ENCODE measurements at regions not wholly inside any gene's neighbourhood (a gene's known extent, or its start where the extent isn't known, plus 50 kb on each side); places are given as distances from the start of the nearest gene placed in this dataset.

DNA sequence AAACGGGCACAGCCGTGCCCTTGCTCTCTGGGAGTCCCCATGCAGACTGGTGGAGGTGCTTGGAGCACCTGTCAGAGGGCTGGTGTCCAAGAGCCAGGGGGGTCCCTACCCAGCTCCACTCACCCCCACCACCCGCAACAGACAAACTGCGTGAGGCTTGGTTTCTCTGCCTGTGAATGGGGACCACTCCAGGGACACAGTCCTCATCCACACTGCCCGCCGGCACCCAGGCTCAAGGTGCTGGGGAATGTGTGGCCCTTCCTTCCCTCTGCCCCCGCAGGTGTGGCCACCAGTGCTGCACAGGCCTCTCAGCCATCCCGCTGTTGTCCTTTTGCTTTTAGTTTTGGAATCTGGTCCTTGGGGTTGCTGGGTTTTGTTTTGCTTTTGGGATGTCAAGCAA, 136.5 kb upstream of the ZNF236 start:
- DNase-seq (ENCODE audit: low read depth): no peak

DNA sequence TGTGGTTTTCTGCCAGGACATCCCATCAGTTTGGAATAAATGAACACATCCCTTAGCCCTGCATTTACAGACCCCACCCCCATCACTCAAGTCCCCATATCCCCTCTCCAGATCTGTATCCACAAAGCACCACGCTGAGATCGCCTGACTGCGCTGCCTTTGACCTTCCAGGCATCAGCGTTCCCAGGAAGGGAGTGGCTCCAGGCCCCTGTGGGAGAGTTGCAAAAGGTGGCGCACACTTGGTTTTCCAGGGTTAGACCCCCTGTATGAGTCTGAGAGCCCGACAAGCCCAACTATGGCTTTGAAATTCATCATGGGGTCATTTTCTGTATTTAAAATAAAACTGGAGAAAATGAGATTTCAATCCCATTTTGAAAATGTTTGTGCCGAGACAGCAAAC, 137.0 kb upstream of the ZNF236 start:
- DNase-seq (ENCODE audit: low read depth): no peak

DNA sequence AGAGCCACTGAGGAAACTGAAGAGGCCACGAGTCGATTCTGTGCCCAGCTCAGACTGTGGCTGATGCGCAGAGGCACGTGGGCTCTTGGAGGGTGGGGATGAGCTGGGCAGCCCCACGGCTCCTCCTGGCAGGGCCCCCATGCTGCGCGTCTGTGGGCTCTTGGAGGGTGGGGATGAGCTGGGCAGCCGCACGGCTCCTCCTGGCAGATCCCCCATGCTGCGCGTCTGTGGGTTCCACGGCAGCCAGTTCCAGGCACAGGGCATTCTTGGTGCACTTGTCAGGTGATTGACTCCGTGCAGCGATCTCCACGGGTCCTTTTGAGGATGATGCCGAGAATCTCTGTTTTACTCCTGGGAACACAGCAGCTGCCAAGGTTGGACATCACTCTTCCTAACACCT, 138.1 kb upstream of the ZNF236 start:
- no peak for DNase-seq (ENCODE audit: low read depth)

DNA sequence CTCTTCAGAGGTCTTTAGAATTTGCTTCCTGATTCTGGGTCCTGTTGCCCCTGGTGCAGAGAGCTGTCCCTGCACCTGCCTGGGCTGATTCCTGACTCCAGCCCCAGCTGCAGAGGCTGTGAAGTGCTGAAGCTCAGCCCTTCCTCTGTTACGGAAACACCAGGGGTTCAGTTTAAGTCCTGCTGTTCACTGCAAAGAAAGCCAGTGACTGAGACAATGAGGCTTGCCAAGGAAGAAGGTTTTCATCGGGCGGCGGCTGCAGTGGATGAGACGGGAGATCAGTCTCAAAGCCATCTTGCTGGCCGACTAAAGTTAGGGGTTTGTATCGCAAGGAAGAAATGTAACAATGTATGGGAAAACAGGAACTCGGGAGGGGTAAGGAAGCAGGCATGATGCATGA, 142.4 kb upstream of the ZNF236 start:
- no peak for DNase-seq (ENCODE audit: low read depth)

DNA sequence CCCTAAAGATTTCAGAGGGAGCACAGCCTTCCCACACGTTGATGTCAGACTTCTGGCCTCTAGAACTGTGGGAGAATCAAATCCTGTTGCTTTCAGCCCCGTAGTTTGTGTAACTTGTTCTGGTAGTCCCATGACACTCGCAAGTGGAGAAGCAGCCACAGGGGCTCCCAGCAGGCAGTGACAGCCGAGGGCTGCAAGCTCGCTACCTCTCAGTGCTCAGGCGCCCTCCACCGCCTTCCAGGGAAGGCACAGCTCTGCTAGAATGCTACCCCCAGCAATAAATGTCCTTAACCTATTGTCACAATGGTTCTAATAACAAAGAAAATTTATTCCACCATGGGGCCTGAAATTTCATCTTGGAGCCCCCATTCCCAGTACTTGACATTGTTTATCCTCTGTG, 143.1 kb upstream of the ZNF236 start:
- DNase-seq (ENCODE audit: low read depth): no peak

DNA sequence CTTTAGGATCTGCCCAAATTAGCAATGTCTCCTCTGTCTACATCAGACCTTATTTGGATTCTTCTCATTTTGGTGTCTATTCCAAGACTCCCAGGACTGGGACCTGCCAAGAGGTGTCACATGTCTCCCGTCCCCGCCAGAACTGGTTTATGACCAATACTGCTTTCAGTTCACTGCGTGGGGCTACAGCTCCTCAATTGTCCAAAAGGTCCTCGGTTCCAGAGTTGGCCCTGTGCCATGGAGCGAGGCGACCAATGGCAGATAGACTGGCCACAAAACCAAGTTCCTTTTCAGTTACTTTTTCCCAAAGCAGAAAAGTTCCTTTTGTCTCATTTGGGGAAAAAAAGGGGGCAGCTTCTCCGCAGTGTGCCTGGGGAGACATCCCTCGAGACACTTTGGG, 144.1 kb upstream of the ZNF236 start:
- no peak for DNase-seq (ENCODE audit: low read depth)

DNA sequence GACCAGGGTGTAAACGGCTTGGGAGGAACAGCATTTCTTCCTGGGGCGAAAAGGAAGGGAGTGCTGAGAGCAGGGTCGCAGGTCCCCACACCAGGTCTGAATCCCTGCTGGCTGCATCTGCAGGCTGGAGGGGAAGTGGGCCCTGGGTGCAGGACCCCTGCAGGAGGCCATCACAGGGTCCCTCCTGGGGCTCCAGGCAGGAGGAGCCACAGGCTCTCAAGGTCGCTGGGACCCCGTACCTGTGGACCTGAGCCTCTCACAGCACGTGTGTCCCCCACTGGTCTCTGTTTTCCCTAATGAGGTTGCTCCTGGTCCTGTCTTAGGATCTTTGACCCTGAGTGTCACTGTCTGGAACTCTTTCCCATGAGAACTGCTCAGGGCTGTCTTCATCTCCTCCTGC, 147.8 kb upstream of the ZNF236 start:
- no peak for DNase-seq (ENCODE audit: low read depth)

DNA sequence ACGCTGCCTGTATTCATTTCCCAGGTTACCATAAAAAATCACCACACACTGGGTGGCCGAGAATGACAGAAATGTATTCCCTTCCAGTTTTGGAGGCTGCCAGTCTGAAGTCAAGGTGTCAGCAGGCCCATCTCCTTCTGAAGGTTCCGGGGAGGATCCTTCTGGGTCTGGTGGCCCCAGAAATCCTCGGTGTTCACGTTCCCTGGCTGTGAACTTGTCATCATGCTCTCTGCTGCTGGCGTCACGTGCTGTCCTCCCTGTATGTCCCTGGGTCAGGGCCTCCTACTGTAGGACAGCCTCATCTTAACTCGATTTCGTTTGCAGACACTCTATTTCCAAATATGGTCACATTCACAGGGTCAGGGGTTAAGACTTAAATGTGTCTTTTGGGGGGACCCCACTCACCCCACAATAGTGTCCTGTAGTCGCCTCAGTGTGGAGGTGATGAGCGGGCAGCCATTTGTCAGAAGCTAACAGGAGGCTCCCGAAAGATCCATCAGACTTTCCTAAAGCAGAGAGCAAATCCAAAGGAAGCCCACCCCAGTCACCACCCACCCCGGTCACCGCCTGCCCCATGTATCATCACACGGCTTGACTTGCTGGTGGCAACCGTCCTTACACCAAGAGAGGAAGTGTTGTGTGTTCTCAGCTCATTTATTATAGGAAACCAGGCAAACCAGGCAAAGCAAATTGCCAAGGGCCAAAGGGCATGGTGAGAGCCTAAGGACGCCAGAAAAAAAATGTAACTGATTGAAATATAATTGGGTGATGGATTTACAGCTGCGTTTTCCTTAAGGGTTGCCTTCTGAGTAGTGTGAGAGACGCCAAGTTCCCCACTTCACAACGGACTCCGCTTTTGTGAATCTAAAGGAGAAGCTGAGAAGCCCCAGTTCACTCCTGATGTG, 148.8 kb upstream of the ZNF236 start:
- no peak for DNase-seq (ENCODE audit: low read depth)

DNA sequence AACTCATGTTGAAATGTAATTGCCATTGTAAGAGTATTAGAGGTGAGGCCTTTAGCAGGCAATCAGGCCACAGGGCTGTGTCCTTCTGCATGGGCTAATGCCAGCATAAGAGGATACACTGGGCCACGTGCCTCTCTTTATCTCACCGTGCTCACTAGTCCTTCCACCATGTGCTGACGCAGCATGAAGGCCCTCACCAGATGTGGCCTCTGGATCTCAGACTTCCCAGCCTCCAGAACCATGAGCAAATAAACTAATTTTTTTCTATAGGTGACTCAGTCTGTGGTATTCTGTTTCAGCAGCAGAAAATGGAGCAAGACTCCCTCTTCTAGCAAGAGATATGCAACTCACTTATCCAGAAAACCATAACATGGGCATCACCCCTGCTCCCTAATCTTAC, 149.7 kb upstream of the ZNF236 start:
- DNase-seq (ENCODE audit: low read depth): no peak

DNA sequence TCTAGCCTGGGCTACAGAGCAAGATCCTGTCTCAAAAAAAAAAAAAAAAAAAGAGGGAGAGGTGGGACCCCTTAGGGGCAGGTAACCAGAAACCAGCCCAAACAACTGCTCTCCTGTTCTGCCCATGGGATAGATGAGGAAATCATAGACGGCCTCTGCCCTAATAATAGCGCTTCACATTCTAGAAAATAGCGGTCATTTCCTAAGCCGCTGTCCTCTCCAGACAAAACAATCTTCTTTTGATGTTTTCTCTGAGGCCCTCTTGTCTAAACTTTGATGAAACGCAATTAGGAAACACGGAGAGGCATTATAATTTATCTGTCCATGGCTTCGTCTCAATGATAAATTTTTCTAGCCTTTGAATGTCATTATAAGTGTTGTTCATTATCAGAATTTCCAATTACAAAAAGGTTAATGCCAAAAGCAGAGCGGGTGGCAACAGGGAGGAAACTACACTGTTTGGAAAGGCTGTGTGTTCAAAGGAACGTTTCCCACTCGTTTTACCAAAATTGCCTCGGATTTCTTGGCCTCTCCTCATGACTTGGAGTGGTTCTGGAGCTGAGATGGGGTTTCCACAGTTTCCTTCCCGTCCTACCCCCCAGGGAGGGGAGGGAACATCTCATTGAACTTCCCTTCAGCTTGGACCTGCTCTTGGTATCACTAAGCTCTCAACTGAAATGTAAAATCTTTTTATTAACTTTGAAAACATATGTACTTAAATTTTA, 151.6 kb upstream of the ZNF236 start:
- no peak for DNase-seq (ENCODE audit: low read depth)

DNA sequence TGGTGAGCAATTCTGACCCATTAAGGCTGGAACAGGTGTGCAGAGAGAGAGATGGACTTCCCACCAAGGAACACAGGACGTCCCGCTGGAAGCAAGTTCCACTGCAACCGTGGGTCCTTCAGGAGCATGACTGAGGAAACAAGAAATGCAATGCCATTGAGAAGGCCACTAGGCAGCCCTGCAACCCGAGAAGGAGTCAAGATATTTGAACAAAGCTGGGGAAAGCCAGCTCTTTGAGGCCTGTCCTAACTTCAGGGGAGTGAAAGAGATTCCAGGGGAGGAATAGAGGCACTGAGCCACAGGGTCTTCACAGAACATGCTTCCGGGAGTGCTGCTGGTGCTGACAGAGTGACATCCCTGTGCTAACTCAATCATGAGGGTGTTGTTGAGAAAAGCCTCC, 153.8 kb upstream of the ZNF236 start:
- no peak for DNase-seq (ENCODE audit: low read depth)

DNA sequence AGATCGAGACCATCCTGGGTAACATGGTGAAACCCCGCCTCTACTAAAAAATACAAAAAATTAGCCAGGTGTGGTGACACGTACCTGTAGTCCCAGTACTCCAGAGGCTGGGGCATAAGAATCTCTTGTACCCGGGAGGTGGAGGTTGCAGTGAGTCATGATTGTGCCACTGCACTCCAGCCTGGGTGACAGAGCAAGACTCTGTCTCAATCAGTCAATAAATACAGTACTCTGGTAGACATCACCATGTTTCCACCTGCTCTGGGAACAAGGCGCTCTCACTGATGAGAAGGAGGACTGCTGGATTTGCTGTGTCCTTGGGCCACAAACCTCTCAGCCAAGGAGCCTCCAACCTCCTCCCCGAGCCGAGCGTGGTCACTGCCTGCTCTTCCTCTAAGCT, 154.2 kb upstream of the ZNF236 start:
- no peak for DNase-seq (ENCODE audit: low read depth)

DNA sequence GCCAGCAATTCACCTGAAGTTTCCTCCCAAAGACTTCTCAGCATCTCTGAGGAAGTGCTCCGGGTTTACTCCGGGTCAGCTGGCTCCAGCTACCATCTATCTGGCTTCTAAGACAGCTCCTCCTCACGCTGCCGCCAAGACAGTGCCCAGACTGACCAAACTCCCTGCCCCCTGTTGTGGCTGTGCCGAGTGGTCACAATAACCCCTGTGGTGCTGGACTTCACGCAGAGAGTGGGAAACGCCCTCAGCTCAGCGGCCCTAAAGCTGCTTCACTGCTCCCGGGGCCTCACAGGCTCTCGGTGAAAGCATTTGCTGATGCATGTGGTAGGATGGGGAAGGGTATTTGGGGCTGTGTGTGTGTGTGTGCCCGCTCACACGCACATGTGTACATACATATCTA, 154.8 kb upstream of the ZNF236 start:
- no peak for DNase-seq (ENCODE audit: low read depth)

DNA sequence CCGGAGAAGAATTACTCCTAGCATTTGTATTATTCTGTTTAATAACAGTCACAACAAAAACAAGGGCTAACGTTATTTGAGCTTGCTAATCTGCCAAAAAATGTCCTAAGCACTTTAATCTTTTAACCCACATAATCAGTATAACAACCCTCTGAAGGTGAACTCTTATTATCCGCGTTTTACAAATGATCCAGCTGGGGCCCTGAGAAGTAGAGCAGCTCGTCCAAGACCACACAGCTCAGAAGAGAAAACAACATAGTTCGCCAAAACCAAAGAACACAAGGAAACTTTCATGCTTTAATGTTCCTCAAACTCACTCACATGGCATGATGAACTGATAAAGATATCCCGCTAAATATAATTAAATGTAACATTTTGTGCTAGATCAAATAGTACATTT, 159.7 kb upstream of the ZNF236 start:
- no peak for DNase-seq (ENCODE audit: low read depth)

DNA sequence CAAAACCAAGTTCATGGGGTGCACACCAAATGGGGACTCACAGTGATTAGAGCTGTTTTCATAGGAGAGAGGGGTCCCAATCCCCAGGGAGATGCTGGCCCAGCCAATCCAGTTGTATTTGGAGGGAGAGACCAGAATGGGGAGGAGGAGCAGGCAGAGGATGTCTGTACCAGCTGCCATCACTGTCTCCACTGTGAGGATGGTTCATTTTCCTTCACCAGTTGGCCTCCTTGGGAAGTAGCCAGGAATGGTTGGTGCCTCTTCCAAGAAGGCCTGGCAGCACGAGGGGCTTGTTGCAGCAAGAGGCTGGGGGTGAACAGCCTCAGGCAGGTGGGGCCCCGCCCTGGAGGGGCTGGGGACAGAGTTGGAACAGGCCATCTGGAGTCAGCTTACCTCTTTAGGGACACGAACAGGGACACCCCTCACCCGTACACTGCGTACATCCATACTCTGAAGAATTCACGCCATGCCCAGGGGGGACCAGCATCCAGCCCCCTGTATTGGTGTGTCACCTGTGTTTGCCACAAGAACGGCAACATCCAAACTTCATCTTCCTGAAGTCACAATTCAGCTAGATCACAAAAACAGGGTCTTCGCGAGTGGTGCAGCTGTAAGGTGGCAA, 161.7 kb upstream of the ZNF236 start:
- no peak for DNase-seq (ENCODE audit: low read depth)

DNA sequence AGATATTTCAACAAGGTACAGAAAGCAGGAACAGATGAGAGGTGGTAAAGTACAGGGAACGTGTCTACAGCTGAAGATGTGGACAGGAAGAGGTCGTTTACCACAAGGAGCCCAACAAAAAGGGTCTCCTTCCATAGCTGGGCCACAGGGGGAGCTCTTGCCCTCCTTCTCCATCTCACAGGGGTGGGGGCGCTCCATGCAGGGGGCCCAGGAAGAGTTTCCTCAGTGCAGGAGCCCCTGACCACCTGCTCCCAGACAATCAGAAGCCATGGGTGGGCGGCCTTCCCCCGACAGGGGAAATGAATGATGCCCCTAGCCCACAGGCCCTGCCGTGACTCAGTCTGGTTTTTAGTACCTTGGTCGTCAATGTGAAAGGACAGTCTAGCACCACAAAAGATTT, 163.6 kb upstream of the ZNF516 start:
- no peak for DNase-seq (ENCODE audit: low read depth)

DNA sequence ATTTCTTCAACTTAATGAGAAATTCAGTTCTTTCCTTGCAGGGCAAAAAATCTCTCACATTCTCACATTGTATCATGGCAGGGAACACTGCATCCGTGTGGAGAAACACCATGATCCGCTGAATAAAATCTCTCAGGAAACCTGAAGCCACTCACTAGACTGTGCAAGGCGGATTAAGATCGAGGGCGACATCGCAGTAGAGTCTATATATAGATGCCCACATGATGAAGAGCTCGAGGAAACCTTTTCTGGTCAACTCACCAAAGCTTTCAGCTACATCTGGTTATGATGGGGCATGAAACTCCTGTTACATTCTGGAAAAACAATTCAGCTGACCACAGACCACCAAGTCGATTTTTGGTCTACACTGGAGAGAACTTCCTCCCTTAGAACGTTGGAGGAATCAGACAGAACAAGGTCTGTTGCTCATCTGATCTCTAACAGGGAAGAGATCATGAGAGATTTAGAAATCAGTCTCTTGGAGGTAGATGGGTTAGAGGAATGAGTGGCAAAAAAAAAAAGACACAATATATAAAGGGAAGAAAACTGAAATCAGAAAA, 162.9 kb upstream of the ZNF516 start:
- no peak for DNase-seq (ENCODE audit: low read depth)

DNA sequence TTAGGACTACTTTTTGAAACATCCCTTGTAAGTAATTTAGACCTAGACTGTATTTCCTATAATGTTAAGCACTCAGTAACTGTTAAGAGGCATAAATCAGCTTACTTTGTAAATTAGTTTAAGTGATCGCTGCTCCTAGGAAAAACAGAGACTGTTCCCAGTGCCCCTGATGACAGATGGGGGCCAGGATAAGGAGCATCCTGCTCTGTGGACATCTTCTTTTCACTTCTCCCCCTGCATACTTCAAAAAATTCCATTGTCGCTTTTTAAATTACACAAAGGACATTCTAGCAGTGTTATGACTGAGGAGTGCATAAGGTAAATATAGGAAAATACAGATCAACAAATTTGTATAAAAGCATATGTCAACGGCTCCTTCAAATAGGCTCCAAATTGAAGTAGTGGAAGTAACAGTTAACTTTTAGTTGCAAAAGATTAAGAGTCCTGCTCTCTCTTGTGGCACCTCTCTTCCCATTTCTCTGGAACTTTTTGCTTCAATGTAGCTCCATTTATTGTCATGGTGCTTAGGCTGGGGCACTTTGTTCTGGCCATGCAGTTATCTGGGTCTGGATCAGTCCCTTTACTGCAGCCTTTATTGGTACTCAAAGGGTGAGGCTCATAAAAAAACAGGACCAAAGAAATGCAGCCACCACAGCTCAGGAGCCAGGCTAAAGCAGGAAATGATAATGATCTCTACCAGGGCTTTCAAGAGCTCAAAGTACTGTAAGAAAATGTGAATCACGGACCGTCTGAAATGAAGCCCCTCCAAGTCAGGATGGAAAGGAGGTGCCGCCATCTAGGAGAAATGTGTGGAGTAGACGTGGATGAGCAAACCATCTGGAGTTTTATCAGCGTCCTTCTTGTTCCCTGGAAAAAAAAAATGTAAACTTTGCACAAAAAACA, 162.1 kb upstream of the ZNF516 start:
- DNase-seq (ENCODE audit: low read depth): no peak

DNA sequence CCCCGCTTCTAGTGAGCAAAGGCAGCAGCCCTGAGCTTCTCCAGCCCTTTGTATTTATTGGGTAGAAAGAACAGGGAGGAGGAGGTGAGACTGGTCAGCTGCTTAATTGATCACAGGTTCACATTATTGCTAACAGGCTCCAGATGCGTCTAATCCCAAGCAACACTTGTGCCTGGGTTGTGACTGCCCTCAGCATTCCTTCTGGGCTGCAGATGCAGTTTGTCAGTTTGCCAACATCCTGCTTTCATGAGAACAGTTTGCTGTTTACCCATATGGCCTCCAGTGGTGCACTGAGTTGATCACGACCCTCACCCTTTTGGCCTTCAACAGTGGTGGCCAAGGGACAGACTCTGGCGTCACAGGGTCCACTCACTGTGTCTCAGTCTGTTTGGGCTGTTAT, 159.5 kb upstream of the ZNF516 start:
- no peak for DNase-seq (ENCODE audit: low read depth)

DNA sequence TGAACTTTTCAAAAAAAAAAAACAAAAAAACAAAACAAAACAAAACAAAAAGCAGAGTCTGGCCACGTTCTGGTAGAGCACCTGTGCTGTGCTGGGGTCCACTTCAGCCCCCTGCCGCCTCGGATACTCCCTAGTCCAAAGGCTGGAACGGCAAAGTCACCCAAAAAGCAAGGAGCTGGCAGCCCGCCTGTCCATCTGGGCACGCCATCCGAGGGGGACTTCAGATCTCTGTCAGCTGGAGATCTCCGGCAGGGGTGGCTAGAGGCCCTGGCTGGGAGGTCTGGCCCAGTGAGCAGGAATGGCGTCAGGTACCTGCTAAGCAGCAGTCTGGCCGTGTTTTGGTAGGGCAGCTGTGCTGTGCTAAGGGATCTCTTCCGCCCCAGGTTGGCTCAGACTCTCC, 152.3 kb upstream of the ZNF516 start:
- no peak for DNase-seq (ENCODE audit: low read depth)

DNA sequence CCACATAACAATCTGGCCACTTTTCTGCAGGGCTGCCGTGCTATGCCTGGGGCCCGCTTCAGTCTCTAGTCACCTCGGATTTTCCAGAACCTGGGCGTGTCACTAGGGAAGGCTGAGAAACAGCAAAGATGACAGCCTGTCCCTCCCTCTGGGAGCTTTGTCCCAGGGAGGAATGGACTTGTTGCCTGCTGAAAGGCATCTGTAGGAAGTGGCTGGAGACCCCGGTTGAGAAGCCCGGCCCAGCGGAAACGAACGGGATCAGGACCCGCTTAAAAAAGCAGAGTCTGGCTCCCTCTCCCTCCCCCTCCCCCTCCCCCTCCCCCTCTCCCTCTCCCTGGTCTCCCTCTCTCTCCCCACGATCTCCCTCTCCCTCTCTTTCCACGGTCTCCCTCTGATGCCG, 149.5 kb upstream of the ZNF516 start:
- no peak for DNase-seq (ENCODE audit: low read depth)

DNA sequence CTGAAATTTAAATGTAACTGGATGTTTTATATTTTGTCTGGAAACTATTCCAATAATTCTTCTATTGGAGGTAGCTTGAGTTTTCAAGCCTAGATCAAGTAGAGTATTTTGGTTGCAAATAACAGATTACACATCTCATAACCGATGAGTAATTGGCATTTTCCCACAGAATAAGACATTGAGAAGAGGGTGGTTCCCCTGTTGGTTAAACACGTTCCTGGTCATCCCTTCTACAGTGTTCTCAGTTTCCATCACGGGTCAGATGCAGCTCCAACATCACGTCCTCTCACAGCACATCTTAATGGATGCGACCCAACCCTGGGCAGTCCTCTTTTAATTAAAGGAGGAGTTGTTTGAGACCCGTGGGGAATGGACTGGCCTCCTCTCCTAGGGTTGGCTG, 149.0 kb upstream of the ZNF516 start:
- no peak for DNase-seq (ENCODE audit: low read depth)
